ENCODE measurements at regions not wholly inside any gene's neighbourhood (a gene's known extent, or its start where the extent isn't known, plus 50 kb on each side); places are given as distances from the start of the nearest gene placed in this dataset.

DNA sequence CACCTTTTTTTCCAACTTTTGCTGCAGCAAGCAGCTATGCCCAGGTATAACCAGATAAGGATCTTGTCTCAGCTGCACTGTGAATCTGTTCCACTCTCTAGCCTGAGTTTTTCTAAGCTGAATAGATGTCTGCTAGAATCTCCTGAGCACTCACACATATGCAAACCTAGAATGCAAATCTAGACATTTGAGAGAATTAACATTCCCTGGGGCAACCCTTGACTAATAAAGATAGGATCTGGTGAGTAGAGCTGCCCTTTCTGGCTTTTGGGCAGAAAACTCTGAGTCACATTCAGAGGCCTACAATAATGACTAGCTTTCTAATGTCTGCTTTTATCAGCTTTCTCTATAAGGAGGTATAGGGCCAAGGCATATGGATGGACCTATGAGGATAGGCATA, 61.4 kb upstream of the BARHL2 start:
- no peak for DNase-seq

GRCh38 chr1:90773812-90774211, 56.7 kb upstream of the BARHL2 start:
- DNase-seq = no peak

- DNase-seq = no peak
Observed at GRCh38 chr1:90768826-90769225, 51.7 kb upstream of the BARHL2 start.

DNA sequence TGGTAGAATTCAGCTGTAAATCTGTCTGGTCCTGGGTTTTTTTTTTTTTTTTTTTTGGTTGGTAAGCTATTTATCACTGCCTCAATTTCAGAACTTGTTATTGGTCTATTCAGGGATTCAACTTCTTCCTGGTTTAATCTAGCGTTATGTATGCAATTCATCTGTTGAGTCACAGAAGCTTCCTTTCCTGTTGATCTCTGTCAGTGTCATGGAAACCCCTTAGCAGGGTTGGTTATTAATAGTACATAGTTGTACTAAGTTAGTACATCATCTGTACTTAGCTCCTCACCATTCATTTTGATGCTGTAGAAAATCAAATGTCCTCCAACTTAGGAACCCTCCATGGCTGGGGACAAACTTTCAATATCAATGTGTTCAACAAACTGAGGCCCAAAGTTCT, 51.0 kb upstream of the BARHL2 start:
- DNase-seq = peak; percentile 24
